Activated CD4-positive, alpha-beta memory T cell treated with anti-CD3 and anti-CD28 coated beads for 36 hours (primary cell): ENCODE measurements at regions not wholly inside any gene's neighbourhood (a gene's known extent, or its start where the extent isn't known, plus 50 kb on each side); places are given as distances from the start of the nearest gene placed in this dataset.

Experiments used
- CTCF ChIA-PET: fragments of 350-600 bp; sonication (Branson Sonifier 250); formaldehyde crosslinking; loops from one replicate; lab custom pipeline; 2021; ENCODE audit warnings: antibody characterized with exemption, inconsistent platforms; lab: Charles Lee
- POLR2A ChIA-PET: fragments of 350-600 bp; sonication (Branson Sonifier 250); formaldehyde crosslinking; loops from one replicate; lab custom pipeline; 2021; ENCODE audit warnings: antibody characterized with exemption; lab: Charles Lee
- DNase-seq: peaks from one replicate; pipeline ENCODE4 v3.0.0-alpha.2; 2020
- H3K27ac Mint-ChIP-seq: one replicate; pipeline ENCODE4 v1.8.0; 2021; ENCODE audit warnings: mixed read lengths
- H3K27me3 Mint-ChIP-seq: one replicate; pipeline ENCODE4 v1.8.0; 2021; ENCODE audit warnings: mixed read lengths
- H3K36me3 Mint-ChIP-seq: one replicate; pipeline ENCODE4 v1.8.0; 2021; ENCODE audit warnings: mixed read lengths
- H3K4me1 Mint-ChIP-seq: one replicate; pipeline ENCODE4 v1.8.0; 2021; ENCODE audit warnings: low read depth, mixed read lengths
- H3K4me3 Mint-ChIP-seq: one replicate; pipeline ENCODE4 v1.8.0; 2021; ENCODE audit warnings: mild to moderate bottlenecking, mixed read lengths
- H3K9me3 Mint-ChIP-seq: one replicate; pipeline ENCODE4 v1.8.0; 2021; ENCODE audit warnings: mixed read lengths
- intact Hi-C: fragments of 100-400 bp; cut with micrococcal nuclease; formaldehyde crosslinking; loops from one replicate; pipeline ENCODE4 v1.15.1; 2023

GRCh38 chr4:138540056-138540800 is 298.1 kb upstream of the SLC7A11 start:
- no peak overlapping the region for H3K4me3 Mint-ChIP-seq

GRCh38 chr4:138538743-138539142 is 296.6 kb upstream of the SLC7A11 start:
- H3K36me3 Mint-ChIP-seq, result no peaks in the 10 kb centered on the region
- no peak for DNase-seq
- H3K9me3 Mint-ChIP-seq, result peaks cover 8% of the 10 kb centered on the region
- no peaks in the 10 kb centered on the region for H3K27me3 Mint-ChIP-seq
- CTCF ChIA-PET, result no interaction called here
- intact Hi-C loops, result no loop called here
- H3K27ac Mint-ChIP-seq, result no peak overlapping the region
- no peaks in the 10 kb centered on the region for H3K4me1 Mint-ChIP-seq
- POLR2A ChIA-PET, result no interaction called here
- no peak overlapping the region for H3K4me3 Mint-ChIP-seq

More at GRCh38 chr4:138540056-138540800, 298.1 kb upstream of the SLC7A11 start:
- no peak overlapping the region for H3K27ac Mint-ChIP-seq
- H3K9me3 Mint-ChIP-seq, result peaks cover 7% of the 10 kb centered on the region
- intact Hi-C loops, result no loop called here
- DNase-seq, result no peak
- no peaks in the 10 kb centered on the region for H3K27me3 Mint-ChIP-seq
- CTCF ChIA-PET, result no interaction called here
- POLR2A ChIA-PET, result no interaction called here
- no peaks in the 10 kb centered on the region for H3K4me1 Mint-ChIP-seq
- no peaks in the 10 kb centered on the region for H3K36me3 Mint-ChIP-seq

GRCh38 chr4:138537731-138538490 is 295.8 kb upstream of the SLC7A11 start:
- no peaks in the 10 kb centered on the region for H3K36me3 Mint-ChIP-seq
- DNase-seq, result no peak
- H3K27ac Mint-ChIP-seq, result no peak overlapping the region
- no peak overlapping the region for H3K4me3 Mint-ChIP-seq
- peaks cover 12% of the 10 kb centered on the region for H3K9me3 Mint-ChIP-seq
- H3K4me1 Mint-ChIP-seq, result no peaks in the 10 kb centered on the region
- intact Hi-C loops, result no loop called here
- CTCF ChIA-PET, result no interaction called here
- POLR2A ChIA-PET, result no interaction called here
- no peaks in the 10 kb centered on the region for H3K27me3 Mint-ChIP-seq

- intact Hi-C loops, result no loop called here
- Mint-ChIP-seq H3K27me3 (no peaks in the 10 kb centered on the region), H3K36me3 (no peaks in the 10 kb centered on the region), H3K27ac (no peak overlapping the region), H3K9me3 (peaks cover 28% of the 10 kb centered on the region), H3K4me3 (no peak overlapping the region), H3K4me1 (no peaks in the 10 kb centered on the region)
- POLR2A ChIA-PET, result no interaction called here
- DNase-seq, result no peak
- CTCF ChIA-PET, result no interaction called here
These were observed 293.2 kb upstream of the SLC7A11 start for GRCh38 chr4:138535316-138535715.

- H3K36me3 Mint-ChIP-seq, result no peaks in the 10 kb centered on the region
- ChIA-PET CTCF (no interaction called here), POLR2A (no interaction called here)
- no peaks in the 10 kb centered on the region for H3K27me3 Mint-ChIP-seq
- H3K4me3 Mint-ChIP-seq, result no peak overlapping the region
- H3K27ac Mint-ChIP-seq, result no peak overlapping the region
- intact Hi-C loops, result no loop called here
- DNase-seq, result no peak
- H3K9me3 Mint-ChIP-seq, result peaks cover 4% of the 10 kb centered on the region
- no peaks in the 10 kb centered on the region for H3K4me1 Mint-ChIP-seq
These were observed 280.2 kb upstream of the SLC7A11 start for GRCh38 chr4:138522366-138522765.

GRCh38 chr4:138521809-138522208 is 279.7 kb upstream of the SLC7A11 start:
- CTCF ChIA-PET, result no interaction called here
- intact Hi-C loops, result no loop called here
- Mint-ChIP-seq H3K4me1 (no peaks in the 10 kb centered on the region), H3K4me3 (no peak overlapping the region), H3K9me3 (peaks cover 4% of the 10 kb centered on the region), H3K27me3 (no peaks in the 10 kb centered on the region), H3K36me3 (no peaks in the 10 kb centered on the region), H3K27ac (no peak overlapping the region)
- DNase-seq, result no peak
- POLR2A ChIA-PET, result no interaction called here

- no peak for DNase-seq
- Mint-ChIP-seq H3K9me3 (peaks cover 4% of the 10 kb centered on the region), H3K36me3 (no peaks in the 10 kb centered on the region), H3K27ac (no peak overlapping the region), H3K4me3 (no peak overlapping the region), H3K4me1 (no peaks in the 10 kb centered on the region), H3K27me3 (no peaks in the 10 kb centered on the region)
- POLR2A ChIA-PET, result no interaction called here
- CTCF ChIA-PET, result interaction anchor here (0.7 kb wide), 1 partner anchor 180 kb away, joined by 3 read pairs; no protein-coding TSS in a partner anchor
- intact Hi-C loops, result no loop called here
These were observed 277.3 kb upstream of the SLC7A11 start for GRCh38 chr4:138519436-138519835.

GRCh38 chr4:138513535-138513934 is 271.4 kb upstream of the SLC7A11 start:
- Mint-ChIP-seq H3K27me3 (no peaks in the 10 kb centered on the region), H3K36me3 (no peaks in the 10 kb centered on the region), H3K4me1 (no peaks in the 10 kb centered on the region), H3K27ac (no peak overlapping the region), H3K4me3 (no peak overlapping the region), H3K9me3 (no peaks in the 10 kb centered on the region)
- POLR2A ChIA-PET, result no interaction called here
- DNase-seq, result no peak
- CTCF ChIA-PET, result no interaction called here
- intact Hi-C loops, result no loop called here

GRCh38 chr4:138512756-138513155 is 270.6 kb upstream of the SLC7A11 start:
- ChIA-PET CTCF (no interaction called here), POLR2A (no interaction called here)
- H3K4me1 Mint-ChIP-seq, result no peaks in the 10 kb centered on the region
- intact Hi-C loops, result no loop called here
- no peak for DNase-seq
- no peak overlapping the region for H3K27ac Mint-ChIP-seq
- no peak overlapping the region for H3K4me3 Mint-ChIP-seq
- H3K27me3 Mint-ChIP-seq, result no peaks in the 10 kb centered on the region
- H3K36me3 Mint-ChIP-seq, result no peaks in the 10 kb centered on the region
- no peaks in the 10 kb centered on the region for H3K9me3 Mint-ChIP-seq

- no peaks in the 10 kb centered on the region for H3K36me3 Mint-ChIP-seq
- intact Hi-C loops, result no loop called here
- H3K27ac Mint-ChIP-seq, result no peak overlapping the region
- no peak overlapping the region for H3K4me3 Mint-ChIP-seq
- CTCF ChIA-PET, result no interaction called here
- H3K27me3 Mint-ChIP-seq, result no peaks in the 10 kb centered on the region
- H3K4me1 Mint-ChIP-seq, result no peaks in the 10 kb centered on the region
- no peak for DNase-seq
- POLR2A ChIA-PET, result no interaction called here
- H3K9me3 Mint-ChIP-seq, result no peaks in the 10 kb centered on the region
These were observed 267.9 kb upstream of the SLC7A11 start for GRCh38 chr4:138510053-138510452.

GRCh38 chr4:138509346-138509745 is 267.2 kb upstream of the SLC7A11 start:
- no peaks in the 10 kb centered on the region for H3K36me3 Mint-ChIP-seq
- ChIA-PET CTCF (no interaction called here), POLR2A (no interaction called here)
- intact Hi-C loops, result no loop called here
- no peaks in the 10 kb centered on the region for H3K27me3 Mint-ChIP-seq
- no peak for DNase-seq
- H3K4me3 Mint-ChIP-seq, result no peak overlapping the region
- no peak overlapping the region for H3K27ac Mint-ChIP-seq
- peaks cover 3% of the 10 kb centered on the region for H3K9me3 Mint-ChIP-seq
- no peaks in the 10 kb centered on the region for H3K4me1 Mint-ChIP-seq

GRCh38 chr4:138507522-138507921 is 265.4 kb upstream of the SLC7A11 start:
- POLR2A ChIA-PET, result no interaction called here
- intact Hi-C loops, result no loop called here
- Mint-ChIP-seq H3K36me3 (no peaks in the 10 kb centered on the region), H3K27ac (no peak overlapping the region), H3K4me3 (no peak overlapping the region), H3K9me3 (peaks cover 16% of the 10 kb centered on the region), H3K27me3 (no peaks in the 10 kb centered on the region), H3K4me1 (no peaks in the 10 kb centered on the region)
- CTCF ChIA-PET, result no interaction called here
- no peak for DNase-seq

- H3K27ac Mint-ChIP-seq, result no peak overlapping the region
- CTCF ChIA-PET, result no interaction called here
- no peaks in the 10 kb centered on the region for H3K36me3 Mint-ChIP-seq
- intact Hi-C loops, result no loop called here
- DNase-seq, result no peak
- H3K4me3 Mint-ChIP-seq, result no peak overlapping the region
- peaks cover 34% of the 10 kb centered on the region for H3K9me3 Mint-ChIP-seq
- H3K27me3 Mint-ChIP-seq, result no peaks in the 10 kb centered on the region
- H3K4me1 Mint-ChIP-seq, result no peaks in the 10 kb centered on the region
- POLR2A ChIA-PET, result no interaction called here
These were observed 259.5 kb upstream of the SLC7A11 start for GRCh38 chr4:138501614-138502013.
